ENCODE measurements at regions not wholly inside any gene's neighbourhood (a gene's known extent, or its start where the extent isn't known, plus 50 kb on each side); places are given as distances from the start of the nearest gene placed in this dataset.
"Not testable (repeated sequence)": the region's sequence is repeated elsewhere in the genome, so short reads cannot be mapped to it uniquely, and the experiment has no call there.

DNA sequence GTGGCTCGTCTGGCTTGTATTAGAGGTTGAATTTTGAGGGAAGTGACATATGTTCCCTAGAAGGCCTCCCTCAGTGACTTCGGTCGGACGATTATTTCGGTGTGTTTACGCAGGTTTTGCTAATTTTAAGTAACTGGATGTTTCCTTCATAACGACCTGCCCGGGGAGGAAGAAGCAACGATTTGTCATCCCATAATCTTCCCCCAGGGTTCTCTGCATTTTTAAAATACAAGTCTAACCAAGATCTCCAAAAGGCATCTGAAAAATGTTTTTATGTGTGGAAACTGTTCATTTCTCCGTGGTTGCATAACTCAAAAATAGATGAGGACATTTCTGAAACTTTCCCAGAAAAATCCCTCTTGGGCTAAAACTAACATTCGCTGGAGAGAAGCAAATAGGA, 195.4 kb downstream of the SHOX start:
- WGBS, 2 donors = 70 to 74% methylated on average over 11 of the region's 11 CpGs
- TF ChIP-seq, protein P1, sequence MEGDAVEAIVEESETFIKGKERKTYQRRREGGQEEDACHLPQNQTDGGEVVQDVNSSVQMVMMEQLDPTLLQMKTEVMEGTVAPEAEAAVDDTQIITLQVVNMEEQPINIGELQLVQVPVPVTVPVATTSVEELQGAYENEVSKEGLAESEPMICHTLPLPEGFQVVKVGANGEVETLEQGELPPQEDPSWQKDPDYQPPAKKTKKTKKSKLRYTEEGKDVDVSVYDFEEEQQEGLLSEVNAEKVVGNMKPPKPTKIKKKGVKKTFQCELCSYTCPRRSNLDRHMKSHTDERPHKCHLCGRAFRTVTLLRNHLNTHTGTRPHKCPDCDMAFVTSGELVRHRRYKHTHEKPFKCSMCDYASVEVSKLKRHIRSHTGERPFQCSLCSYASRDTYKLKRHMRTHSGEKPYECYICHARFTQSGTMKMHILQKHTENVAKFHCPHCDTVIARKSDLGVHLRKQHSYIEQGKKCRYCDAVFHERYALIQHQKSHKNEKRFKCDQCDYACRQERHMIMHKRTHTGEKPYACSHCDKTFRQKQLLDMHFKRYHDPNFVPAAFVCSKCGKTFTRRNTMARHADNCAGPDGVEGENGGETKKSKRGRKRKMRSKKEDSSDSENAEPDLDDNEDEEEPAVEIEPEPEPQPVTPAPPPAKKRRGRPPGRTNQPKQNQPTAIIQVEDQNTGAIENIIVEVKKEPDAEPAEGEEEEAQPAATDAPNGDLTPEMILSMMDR (IDR thresholded peaks at IDR 0.05) = no peak
- peak overlapping the region in 1 of 10 donors; percentile 18 for H3K27ac ChIP-seq
- H3K4me1 ChIP-seq = no peaks in the 10 kb centered on the region
- ATAC-seq (peak in 1 of 8 donors; percentile 29), DNase-seq (no peak)
- no peaks in the 10 kb centered on the region for H3K36me3 ChIP-seq
- H3K4me3 ChIP-seq = no peak overlapping the region
- peaks cover 0 to 15% (median 0%) of the 10 kb centered on the region in 11 donors for H3K9me3 ChIP-seq
- no peaks in the 10 kb centered on the region for H3K27me3 ChIP-seq
- intact Hi-C loops (cut with DNase I) = no loop called here

DNA sequence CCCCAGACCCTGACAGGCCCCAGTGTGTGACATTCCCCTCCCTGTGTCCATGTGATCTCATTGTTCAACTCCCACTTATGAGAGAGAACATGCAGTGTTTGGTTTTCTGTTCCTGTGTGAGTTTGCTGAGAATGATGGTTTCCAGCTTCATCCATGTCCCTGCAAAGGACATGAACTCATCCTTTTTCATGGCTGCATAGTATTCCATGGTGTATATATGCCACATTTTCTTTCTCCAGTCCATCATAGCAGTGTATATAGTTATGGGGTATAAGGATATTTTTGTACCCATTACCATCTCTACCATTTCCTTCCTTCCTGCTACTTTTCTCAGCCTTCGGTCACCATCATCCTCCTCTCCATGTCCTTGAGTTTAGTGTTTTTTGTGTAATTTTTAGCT, 192.5 kb downstream of the SHOX start:
- DNase-seq; H3K4me1 ChIP-seq; H3K27me3 ChIP-seq; H3K36me3 ChIP-seq; intact Hi-C loops (cut with DNase I); H3K27ac ChIP-seq; ATAC-seq; H3K4me3 ChIP-seq: not testable (repeated sequence)
- 95 to 96% methylated on average over 1 of the region's 1 CpG for WGBS, 2 donors
- peaks cover 0 to 25% (median 0%) of the 10 kb centered on the region in 11 donors for H3K9me3 ChIP-seq

DNA sequence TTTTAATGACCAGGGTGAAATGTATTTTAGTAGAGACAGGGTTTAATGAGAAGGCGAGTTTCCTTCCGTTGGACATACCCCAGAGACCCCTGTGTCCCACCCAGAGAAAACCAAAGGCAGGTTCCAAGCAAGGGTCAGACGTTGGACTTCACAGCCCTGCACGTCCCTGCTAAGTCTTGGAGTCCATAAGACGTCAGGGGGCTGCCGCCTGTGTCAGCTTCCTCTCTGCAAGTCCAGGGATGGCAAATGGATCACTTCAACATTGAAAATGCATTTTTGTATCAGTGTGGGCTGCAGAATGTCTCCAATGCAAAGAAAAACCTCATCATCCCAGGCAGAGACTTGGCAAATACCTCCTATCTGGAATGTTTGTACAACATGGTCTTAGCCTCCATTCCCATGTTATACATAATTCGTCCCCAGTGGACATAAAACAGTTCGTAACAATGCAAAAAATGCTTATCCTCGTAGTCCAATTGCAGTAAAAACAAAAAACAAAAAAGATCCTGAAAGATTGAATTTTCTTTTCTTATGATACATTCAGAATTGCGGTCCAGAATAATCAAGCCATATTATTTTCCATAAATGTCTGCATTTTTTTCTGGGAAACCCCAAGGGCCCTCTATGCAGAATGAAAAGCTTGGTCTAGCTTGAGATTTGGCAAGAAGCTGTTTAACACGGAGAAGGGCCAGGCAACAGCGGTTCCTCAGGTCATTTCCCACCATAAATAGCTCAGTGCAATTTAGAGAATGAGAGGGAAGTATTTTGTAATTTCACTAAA, 190.9 kb downstream of the SHOX start:
- intact Hi-C loops (cut with DNase I) = no loop called here
- Histone ChIP-seq H3K36me3 (no peaks in the 10 kb centered on the region), H3K4me3 (no peak overlapping the region), H3K9me3 (peaks cover 0 to 38% (median 2%) of the 10 kb centered on the region in 11 donors), H3K27ac (no peak overlapping the region), H3K4me1 (no peaks in the 10 kb centered on the region), H3K27me3 (no peaks in the 10 kb centered on the region)
- TF ChIP-seq, protein P1 (IDR thresholded peaks at IDR 0.05) = no peak
- WGBS, 2 donors = 75% methylated on average over 12 of the region's 12 CpGs
- DNase-seq = no peak
- ATAC-seq = no peak

DNA sequence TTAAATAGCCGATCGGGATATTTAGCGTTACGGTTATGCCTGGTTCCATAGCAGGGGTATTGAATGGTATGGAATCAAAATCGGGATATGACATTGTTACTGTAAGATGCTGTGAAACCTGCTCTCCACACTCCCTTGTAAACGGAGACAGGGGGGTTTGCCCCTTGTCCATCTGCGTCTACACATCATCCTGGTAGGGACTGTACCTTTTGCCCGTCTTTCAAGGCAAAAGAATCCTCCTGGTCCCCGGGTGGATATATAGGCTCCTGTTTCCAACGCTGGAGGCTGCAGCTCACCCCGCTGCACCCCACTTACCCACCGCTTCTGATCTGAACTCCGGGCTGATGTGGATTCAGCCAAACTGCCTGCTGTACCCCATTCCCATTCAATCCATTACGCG, 189.1 kb downstream of the SHOX start:
- no peaks in the 10 kb centered on the region for H3K4me1 ChIP-seq
- TF ChIP-seq, protein P1 (IDR thresholded peaks at IDR 0.05) = no peak
- no peaks in the 10 kb centered on the region for H3K36me3 ChIP-seq
- ATAC-seq (no peak), DNase-seq (no peak)
- H3K27me3 ChIP-seq = no peaks in the 10 kb centered on the region
- H3K4me3 ChIP-seq = no peak overlapping the region
- 90% methylated on average over 15 of the region's 15 CpGs for WGBS, 2 donors
- H3K9me3 ChIP-seq = peaks cover 0 to 50% (median 2%) of the 10 kb centered on the region in 11 donors
- no peak overlapping the region for H3K27ac ChIP-seq
- intact Hi-C loops (cut with DNase I) = no loop called here

DNA sequence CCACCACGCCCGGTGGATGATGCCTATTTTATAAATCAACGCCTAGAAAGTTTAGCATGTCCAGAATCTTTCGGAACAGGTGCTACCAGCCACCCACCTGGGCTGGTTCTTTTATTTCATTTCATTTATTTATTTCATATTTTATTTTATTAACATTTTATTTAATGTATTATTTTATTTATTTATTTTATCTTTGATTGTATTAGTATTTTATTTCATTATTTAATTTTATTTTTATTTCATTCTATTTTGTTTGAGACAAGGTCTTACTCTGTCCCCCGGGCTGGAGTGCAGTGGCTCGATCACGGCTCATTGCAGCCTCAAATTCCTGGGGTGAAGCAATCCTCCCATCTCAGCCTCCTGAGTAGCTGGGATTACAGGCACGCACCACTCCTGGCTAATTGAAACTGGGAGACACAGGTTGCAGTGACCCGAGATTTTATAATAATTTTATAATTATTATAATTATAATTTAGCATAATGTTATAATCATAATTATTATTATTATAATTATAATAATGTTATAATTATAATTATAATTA, 187.2 kb downstream of the SHOX start:
- H3K27me3 ChIP-seq = no peaks in the 10 kb centered on the region
- WGBS, 2 donors = 91 to 93% methylated on average over 9 of the region's 9 CpGs
- H3K36me3 ChIP-seq = no peaks in the 10 kb centered on the region
- intact Hi-C loops (cut with DNase I) = no loop called here
- ATAC-seq (no peak), DNase-seq (no peak)
- no peak overlapping the region for H3K4me3 ChIP-seq
- TF ChIP-seq, protein P1 (IDR thresholded peaks at IDR 0.05) = no peak
- no peak overlapping the region for H3K27ac ChIP-seq
- H3K4me1 ChIP-seq = no peaks in the 10 kb centered on the region
- peaks cover 0 to 47% (median 2%) of the 10 kb centered on the region in 11 donors for H3K9me3 ChIP-seq

DNA sequence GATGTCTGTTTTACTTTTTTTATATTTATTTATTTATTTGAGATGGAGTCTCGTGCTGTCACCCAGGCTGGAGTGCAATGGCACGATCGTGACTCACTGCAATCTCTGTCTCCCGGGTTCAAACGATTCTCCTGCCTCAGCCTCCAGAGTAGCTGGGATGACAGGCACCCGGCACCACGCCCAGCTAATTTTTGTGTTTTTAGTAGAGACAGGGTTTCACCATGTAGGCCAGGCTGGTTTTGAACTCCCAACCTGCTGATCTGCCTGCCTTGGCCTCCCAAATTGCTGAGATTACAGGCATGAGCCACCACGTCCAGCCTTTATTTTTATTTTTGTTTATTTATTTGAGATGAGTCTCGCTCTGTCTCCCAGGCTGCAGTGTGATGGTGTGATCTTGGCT, 186.6 kb downstream of the SHOX start:
- H3K4me3 ChIP-seq; H3K27ac ChIP-seq; ATAC-seq; DNase-seq; H3K27me3 ChIP-seq; intact Hi-C loops (cut with DNase I); H3K4me1 ChIP-seq; H3K36me3 ChIP-seq: not testable (repeated sequence)
- 88 to 93% methylated on average over 9 of the region's 9 CpGs for WGBS, 2 donors
- peaks cover 0 to 45% (median 2%) of the 10 kb centered on the region in 11 donors for H3K9me3 ChIP-seq
